Activated T-cell treated with anti-CD3 and anti-CD28 coated beads, Interleukin-2, amount 50 U/mL, for 24 hours (primary cell): ENCODE measurements at regions not wholly inside any gene's neighbourhood (a gene's known extent, or its start where the extent isn't known, plus 50 kb on each side); places are given as distances from the start of the nearest gene placed in this dataset.

Source experiments
- DNase-seq: peaks from one replicate; pipeline ENCODE4 v3.0.0-alpha.2; 2020
- H3K27ac Mint-ChIP-seq: 2 replicates; pipeline ENCODE4 v1.8.0; 2020; ENCODE audit warnings: mild to moderate bottlenecking, mixed read lengths
- H3K27me3 Mint-ChIP-seq: 2 replicates; pipeline ENCODE4 v1.8.0; 2020; ENCODE audit warnings: mixed read lengths
- H3K36me3 Mint-ChIP-seq: 2 replicates; pipeline ENCODE4 v1.8.0; 2020; ENCODE audit warnings: low read depth, mixed read lengths
- H3K4me1 Mint-ChIP-seq: 2 replicates; pipeline ENCODE4 v1.8.0; 2020; ENCODE audit warnings: low read depth, mixed read lengths
- H3K4me3 Mint-ChIP-seq: 2 replicates; pipeline ENCODE4 v1.8.0; 2020; ENCODE audit warnings: mild to moderate bottlenecking, moderate library complexity, mixed read lengths
- H3K9me3 Mint-ChIP-seq: 2 replicates; pipeline ENCODE4 v1.8.0; 2020; ENCODE audit warnings: mixed read lengths

DNA sequence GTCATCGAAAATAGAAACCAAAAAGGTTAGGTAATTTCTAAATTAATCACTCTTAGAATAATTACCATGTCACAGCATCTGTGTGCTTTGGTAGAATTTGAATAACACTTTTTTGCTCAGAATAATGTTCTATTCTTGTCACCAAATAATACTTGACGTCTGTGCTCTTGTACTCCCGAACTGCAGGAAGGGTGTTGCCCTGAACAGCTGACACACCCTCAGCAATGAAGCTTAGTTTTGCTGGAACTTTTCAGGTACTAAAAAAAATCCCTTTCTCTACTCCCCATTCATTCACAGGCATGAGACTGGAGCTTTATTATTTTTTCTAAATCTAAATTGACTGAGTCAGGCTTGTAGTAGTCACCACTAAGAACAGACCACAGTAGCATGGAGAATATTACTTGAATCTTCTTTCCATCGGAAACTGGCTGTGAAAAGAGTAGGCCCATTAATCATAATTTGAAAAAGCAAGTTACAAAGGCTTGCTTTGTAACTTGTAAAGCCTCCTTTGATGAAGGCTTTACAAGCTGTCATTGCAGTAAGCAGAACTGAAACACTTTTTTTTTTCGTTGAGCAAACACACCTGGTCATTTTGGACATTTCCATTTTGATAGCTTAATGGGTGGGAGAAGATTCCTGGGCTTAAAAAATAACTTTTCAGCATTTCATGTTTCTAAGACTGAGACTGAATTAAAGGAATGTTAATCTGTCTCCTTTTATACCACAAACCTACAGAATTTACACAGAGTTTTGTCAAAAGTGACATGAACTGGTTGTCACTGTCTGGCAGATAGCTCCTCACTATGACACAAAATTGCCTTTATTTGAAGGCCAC is 70.3 kb upstream of the PELI1 start:
- H3K4me1 Mint-ChIP-seq: peaks cover 73% of the 10 kb centered on the region
- H3K9me3 Mint-ChIP-seq: peaks cover 3% of the 10 kb centered on the region
- no peaks in the 10 kb centered on the region for H3K36me3 Mint-ChIP-seq
- peak overlapping the region; percentile 68 for H3K4me3 Mint-ChIP-seq
- peak overlapping the region; percentile 99 for H3K27ac Mint-ChIP-seq
- no peaks in the 10 kb centered on the region for H3K27me3 Mint-ChIP-seq
- peak; percentile 63 for DNase-seq

DNA sequence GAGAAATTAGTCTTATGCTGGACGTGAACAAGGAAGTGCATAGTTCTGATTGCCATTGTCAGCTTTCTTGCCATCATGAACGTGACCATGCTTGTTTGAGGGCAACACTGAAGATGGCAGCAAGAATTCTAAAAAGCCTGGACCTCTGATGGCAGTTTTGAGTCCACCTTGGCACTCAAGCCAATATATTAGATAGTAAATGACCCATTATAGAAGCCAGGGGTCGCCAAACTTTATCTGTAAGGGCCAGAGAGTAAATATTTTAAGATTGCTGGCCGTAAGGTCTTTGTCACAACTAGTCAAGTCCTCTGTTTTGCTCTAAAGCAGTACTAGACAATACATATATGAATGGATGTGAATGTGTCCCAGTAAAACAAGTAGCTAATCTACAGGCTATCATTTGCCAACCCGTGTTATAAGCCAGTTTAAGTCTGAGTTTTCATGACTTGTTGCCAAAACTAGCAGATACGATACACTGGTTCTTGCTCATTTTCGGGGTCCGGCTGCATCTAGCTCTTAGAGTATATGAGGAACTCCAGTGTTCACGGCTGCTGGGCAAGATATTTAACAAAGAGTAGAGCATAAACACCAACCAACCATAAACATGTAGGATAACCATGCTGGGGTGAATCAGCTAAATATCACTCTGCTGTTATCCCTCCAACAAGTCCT is 73.1 kb upstream of the PELI1 start:
- Mint-ChIP-seq H3K4me1 (peaks cover 66% of the 10 kb centered on the region), H3K36me3 (no peaks in the 10 kb centered on the region), H3K4me3 (no peak overlapping the region), H3K27me3 (no peaks in the 10 kb centered on the region), H3K9me3 (peaks cover 3% of the 10 kb centered on the region), H3K27ac (no peak overlapping the region)
- no peak for DNase-seq

DNA sequence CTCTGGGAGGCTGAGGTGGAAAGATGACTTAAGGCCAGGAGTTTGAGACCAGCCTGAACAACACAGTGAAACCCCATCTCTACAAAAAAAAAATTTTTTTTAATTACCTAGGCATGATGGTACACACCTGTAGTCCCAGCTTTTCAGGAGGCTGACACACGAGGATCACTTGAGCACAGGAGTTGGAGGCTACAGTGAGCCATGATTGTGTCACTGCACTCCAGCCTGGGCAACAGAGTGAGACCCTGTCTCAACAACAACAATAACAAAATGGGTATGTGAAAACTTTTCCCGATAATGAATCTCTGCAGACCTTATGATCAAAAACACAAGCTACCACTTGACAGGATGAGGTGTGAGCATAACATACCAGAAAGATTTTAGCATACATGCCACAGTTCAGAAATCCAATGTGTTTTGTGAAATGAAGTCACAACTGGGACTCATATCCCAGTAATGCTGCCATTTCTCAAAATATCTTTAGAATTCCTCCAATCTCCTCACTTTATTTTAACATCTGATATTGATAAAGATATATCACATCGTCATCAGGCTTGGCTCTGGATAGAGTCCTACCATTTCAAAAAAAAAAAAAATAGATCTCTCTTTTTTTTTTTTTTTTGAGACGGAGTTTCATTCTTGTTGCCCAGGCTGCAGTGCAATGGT is 74.0 kb upstream of the PELI1 start:
- Mint-ChIP-seq H3K9me3 (peaks cover 3% of the 10 kb centered on the region), H3K27me3 (no peaks in the 10 kb centered on the region), H3K4me1 (peaks cover 66% of the 10 kb centered on the region), H3K4me3 (no peak overlapping the region), H3K36me3 (no peaks in the 10 kb centered on the region), H3K27ac (no peak overlapping the region)
- no peak for DNase-seq

DNA sequence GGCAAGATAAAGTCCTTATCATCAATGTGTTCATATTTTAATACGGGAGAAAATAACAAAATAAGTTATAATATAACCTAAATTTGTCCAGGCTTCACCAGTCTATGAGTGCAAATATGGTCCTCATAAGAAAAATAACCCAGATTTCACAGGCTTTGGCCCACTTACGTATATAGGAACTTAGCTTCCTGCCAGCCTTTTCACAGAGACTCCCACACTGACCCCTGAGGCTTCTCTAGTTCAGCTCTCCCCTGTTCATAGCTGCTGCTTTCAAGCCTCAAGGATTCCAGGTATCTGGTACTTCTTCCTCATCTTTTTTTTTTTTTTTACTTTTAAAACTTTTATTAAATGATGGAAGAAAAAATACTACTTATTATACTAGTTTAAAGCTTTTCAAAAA is 74.9 kb upstream of the PELI1 start:
- Mint-ChIP-seq H3K27ac (no peak overlapping the region), H3K36me3 (no peaks in the 10 kb centered on the region), H3K4me3 (no peak overlapping the region), H3K4me1 (peaks cover 64% of the 10 kb centered on the region), H3K9me3 (peaks cover 3% of the 10 kb centered on the region), H3K27me3 (no peaks in the 10 kb centered on the region)
- DNase-seq: no peak

DNA sequence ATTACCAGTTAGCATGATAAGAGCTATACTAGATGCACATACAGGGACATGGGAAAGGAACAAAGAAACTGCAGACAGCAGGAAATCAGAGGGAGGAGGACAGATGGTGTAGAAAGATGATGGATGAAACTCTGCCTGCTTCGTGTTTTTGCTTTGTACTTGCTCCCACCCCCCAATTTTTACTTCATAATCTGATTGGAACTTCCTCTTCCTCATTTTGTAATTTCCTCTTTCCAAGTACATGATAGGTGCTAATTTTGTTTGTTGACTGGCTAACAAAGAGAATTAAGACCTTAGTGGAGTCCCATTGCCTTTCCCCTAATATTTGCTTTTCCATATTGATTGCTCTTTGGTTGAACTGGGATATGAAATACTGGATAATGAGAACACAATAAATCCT is 76.0 kb upstream of the PELI1 start:
- Mint-ChIP-seq H3K36me3 (no peaks in the 10 kb centered on the region), H3K4me1 (peaks cover 61% of the 10 kb centered on the region), H3K27ac (no peak overlapping the region), H3K27me3 (no peaks in the 10 kb centered on the region), H3K4me3 (no peak overlapping the region), H3K9me3 (peaks cover 3% of the 10 kb centered on the region)
- DNase-seq: no peak

DNA sequence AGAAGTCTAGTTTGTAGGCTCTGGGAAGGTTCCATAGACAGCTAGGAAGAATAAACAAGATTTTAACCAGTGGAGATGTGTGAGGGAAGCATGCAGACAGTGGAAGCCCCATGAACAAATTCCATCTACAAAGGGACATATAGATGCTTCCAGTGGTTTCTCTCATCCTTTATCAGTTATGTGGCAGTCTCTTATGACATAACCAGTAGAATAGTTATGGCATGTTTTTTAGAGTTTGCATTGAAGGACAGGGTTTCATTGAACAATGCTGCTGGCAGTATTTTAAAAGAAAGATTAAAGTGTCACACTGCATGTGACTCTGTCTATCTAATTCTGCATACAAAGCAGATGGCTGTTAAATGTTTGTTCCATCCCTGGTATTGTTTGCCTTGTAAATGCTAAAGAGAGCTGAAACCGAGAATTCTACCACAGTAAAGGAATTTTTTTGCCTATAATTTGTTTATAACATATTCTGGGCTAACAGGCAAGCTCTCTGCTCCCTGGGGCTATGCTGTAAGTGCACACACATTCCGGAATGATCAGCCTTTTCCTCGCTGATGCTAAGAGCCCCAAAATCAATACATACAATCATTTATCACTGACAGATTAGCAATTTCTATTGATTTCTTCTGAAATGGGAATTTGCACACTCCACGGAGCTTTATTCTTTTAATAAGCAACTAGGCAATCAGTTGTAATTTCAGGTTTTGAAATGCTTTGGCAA is 76.8 kb upstream of the PELI1 start:
- no peaks in the 10 kb centered on the region for H3K27me3 Mint-ChIP-seq

DNA sequence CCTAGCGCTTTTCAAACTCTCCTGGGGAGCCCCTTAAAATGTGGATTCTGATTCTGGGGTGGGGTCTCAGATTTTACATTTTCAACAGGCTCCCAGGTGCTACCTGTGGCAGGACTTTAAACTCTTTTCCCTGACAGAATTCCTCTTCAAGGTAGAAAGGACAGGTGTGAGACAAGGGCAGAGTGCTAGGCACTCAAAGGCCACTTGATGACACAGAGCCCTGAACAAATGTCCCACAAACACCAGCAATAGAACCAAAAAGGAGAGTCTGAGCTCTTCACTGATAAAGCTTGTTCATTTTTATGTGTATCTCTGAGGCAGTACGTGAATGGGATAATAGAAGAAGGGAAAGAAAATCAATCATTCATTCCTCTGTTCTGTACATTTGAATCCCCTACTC is 77.7 kb upstream of the PELI1 start:
- no peak for DNase-seq
- Mint-ChIP-seq H3K4me1 (peaks cover 56% of the 10 kb centered on the region), H3K9me3 (no peaks in the 10 kb centered on the region), H3K4me3 (no peak overlapping the region), H3K27me3 (no peaks in the 10 kb centered on the region), H3K36me3 (no peaks in the 10 kb centered on the region), H3K27ac (no peak overlapping the region)

More for the DNA sequence above, 76.8 kb upstream of the PELI1 start:
- no peak for DNase-seq
- Mint-ChIP-seq H3K4me3 (no peak overlapping the region), H3K4me1 (peaks cover 62% of the 10 kb centered on the region), H3K9me3 (peaks cover 3% of the 10 kb centered on the region), H3K36me3 (no peaks in the 10 kb centered on the region), H3K27ac (no peak overlapping the region)

DNA sequence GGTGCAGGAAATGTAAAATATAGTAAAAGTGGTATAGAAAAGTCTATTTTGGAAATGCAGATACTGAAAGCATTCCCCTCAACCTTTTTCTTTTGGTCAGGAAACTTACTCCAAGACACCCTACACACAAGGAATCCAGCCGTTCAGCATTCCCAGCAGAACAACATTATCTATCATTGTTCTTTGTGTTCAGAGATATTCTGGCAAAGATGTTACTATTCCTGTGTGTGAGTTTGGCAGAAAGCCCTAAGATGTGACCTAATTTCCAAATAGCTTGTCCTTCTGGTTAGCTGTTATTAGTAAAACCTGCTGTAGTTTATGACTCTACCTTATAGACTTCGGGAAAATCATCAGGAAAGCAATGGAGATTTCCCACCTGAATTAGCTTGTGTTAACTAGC is 78.1 kb upstream of the PELI1 start:
- H3K9me3 Mint-ChIP-seq: no peaks in the 10 kb centered on the region
- no peak for DNase-seq
- no peak overlapping the region for H3K27ac Mint-ChIP-seq
- H3K4me3 Mint-ChIP-seq: no peak overlapping the region
- no peaks in the 10 kb centered on the region for H3K27me3 Mint-ChIP-seq
- no peaks in the 10 kb centered on the region for H3K36me3 Mint-ChIP-seq
- peaks cover 55% of the 10 kb centered on the region for H3K4me1 Mint-ChIP-seq

DNA sequence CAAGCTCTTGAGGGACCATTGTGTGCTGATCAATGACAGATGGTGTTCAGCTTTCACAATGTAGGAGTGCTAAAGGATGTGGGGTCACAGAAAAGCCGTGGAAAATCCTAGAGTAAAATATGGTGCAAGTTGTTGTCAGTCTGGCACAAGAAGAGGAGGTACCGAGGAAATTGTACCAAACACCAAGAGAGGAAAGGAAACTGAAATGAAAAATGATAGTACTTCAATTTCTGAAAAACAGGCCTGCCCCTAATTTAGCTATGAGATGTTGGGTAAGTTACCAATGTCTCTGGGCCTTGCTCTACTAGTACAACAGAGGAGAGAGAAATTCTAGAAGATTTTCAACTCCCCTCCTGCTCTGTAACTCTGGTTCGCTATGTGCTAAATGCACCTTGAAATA is 78.8 kb upstream of the PELI1 start:
- H3K4me3 Mint-ChIP-seq: no peak overlapping the region

DNA sequence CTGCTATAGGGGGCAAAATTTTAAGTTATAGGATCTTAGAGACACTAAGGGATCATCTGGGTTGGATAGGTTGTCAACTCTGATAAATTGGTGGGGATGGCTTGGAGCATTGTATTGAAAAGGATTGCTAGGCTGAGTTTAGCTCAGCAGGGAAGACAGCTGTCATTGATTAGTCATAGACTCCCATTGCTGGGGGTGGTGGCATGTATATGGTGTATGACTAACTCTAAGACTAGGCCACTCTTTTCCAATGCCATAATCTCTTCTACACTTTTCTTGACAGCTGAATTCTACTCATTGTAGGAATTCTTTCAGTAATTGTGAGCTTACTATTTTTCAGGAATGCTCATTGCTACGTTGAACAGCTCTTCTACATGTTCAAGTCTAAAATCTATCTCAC is 81.3 kb upstream of the PELI1 start:
- DNase-seq: no peak
- Mint-ChIP-seq H3K9me3 (no peaks in the 10 kb centered on the region), H3K27me3 (peaks cover 8% of the 10 kb centered on the region), H3K27ac (no peak overlapping the region), H3K36me3 (no peaks in the 10 kb centered on the region), H3K4me1 (peaks cover 57% of the 10 kb centered on the region), H3K4me3 (no peak overlapping the region)

More for the DNA sequence above, 78.8 kb upstream of the PELI1 start:
- no peak for DNase-seq
- Mint-ChIP-seq H3K27me3 (no peaks in the 10 kb centered on the region), H3K4me1 (peaks cover 56% of the 10 kb centered on the region), H3K36me3 (no peaks in the 10 kb centered on the region), H3K27ac (peak overlapping the region; percentile 45), H3K9me3 (no peaks in the 10 kb centered on the region)

DNA sequence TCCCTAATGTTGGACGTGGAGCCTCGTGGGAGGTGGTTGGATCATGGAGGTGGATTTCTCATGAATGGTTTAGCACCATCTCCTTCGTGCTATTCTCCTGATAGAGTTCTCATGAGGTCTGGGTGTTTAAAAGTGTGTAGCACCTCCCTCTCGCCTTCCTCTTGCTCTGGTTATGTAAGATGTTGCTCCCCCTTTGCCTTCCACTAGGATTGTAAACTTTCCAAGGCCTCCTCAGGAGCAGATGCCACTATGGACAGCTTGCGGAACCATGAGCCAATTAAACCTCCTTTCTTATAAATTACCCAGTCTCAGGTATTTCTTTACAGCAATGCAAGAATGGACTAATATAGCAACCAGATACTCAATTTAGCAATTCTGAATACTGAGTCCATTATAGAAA is 82.4 kb upstream of the PELI1 start:
- H3K27ac Mint-ChIP-seq: no peak overlapping the region
- H3K4me1 Mint-ChIP-seq: peaks cover 50% of the 10 kb centered on the region
- DNase-seq: no peak
- no peaks in the 10 kb centered on the region for H3K36me3 Mint-ChIP-seq
- H3K9me3 Mint-ChIP-seq: no peaks in the 10 kb centered on the region
- H3K4me3 Mint-ChIP-seq: no peak overlapping the region
- peaks cover 8% of the 10 kb centered on the region for H3K27me3 Mint-ChIP-seq

DNA sequence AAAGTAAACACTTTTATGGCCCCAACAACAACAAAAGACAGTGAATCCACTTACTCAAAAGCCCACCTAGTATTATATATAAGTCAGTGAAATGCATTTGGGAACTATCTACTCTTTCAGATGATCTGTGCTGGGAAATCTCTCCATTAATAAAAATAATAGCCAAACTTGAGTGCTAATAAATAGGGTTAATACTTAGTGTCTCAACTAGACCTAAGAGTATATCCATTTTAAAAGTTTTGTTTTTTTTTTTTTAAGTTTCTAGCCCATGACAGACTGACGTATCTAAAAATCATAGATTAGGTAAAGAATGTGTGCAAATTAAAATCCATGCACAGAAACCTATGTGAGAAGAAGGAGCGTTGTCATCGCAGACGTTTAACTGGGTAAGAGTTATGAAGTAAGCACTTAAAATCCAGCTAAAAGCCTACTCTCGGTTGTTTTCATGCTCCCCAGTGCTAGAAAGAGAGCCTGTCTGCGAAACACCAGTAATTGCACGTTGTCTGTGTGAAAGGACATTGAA is 83.4 kb upstream of the PELI1 start:
- no peaks in the 10 kb centered on the region for H3K36me3 Mint-ChIP-seq
- DNase-seq: no peak
- H3K27ac Mint-ChIP-seq: no peak overlapping the region
- H3K4me1 Mint-ChIP-seq: peaks cover 44% of the 10 kb centered on the region
- no peaks in the 10 kb centered on the region for H3K9me3 Mint-ChIP-seq
- peak overlapping the region; percentile 85 for H3K4me3 Mint-ChIP-seq
- H3K27me3 Mint-ChIP-seq: peaks cover 8% of the 10 kb centered on the region

DNA sequence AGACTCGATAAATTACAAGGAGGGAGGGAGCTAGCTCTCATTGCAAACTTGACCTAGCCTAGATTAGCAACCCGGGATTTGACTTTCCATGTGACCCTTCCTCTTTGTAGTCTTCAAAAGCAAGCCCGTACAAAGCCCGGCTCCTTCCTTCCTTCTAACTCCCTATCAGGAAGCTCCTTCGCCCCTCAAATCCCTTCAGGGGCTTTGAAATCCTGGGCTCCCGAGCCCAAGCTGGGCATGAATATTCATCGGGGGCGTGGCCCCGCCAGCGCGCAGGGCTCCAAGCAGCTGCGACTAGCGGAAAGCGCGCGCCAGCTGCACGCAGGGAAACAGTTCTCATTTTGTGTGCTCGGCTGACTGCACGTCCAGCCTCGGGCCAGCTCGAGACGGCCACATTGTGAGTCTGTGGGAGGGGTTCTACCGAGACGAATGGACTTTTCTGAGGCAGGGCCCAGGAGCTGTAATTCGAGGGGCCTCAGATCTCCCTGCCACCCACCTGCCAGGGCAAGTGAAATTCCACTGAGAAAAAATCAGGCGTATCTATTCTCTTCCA is 84.0 kb upstream of the PELI1 start:
- peak; percentile 77 for DNase-seq

DNA sequence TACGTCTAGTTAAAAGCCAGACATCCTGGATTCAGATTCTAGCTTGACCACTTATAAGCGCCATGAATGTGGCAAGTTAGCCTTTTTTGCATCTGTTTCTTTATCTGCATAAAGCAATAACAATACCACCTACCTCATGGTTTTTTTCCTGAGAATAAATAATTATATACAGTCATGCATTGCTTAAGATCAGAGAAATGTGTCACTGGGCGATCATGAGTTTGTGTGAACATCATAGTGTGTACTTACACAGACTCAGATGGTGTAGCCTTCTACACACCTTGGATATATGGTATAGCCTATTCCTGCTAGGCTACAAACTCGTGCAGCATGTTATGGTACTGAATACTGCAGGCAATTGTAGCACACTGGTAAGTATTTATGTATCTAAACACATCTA is 84.7 kb upstream of the PELI1 start:
- peak overlapping the region; percentile 85 for H3K4me3 Mint-ChIP-seq
- no peak for DNase-seq
- H3K4me1 Mint-ChIP-seq: peaks cover 39% of the 10 kb centered on the region
- H3K36me3 Mint-ChIP-seq: no peaks in the 10 kb centered on the region
- peak overlapping the region; percentile 89 for H3K27ac Mint-ChIP-seq
- H3K9me3 Mint-ChIP-seq: no peaks in the 10 kb centered on the region
- peaks cover 8% of the 10 kb centered on the region for H3K27me3 Mint-ChIP-seq

More for the DNA sequence above, 84.0 kb upstream of the PELI1 start:
- Mint-ChIP-seq H3K4me1 (peaks cover 39% of the 10 kb centered on the region), H3K36me3 (no peaks in the 10 kb centered on the region), H3K9me3 (no peaks in the 10 kb centered on the region), H3K27ac (peak overlapping the region; percentile 89), H3K4me3 (peak overlapping the region; percentile 85), H3K27me3 (peaks cover 8% of the 10 kb centered on the region)
